ENCODE measurements at regions not wholly inside any gene's neighbourhood (a gene's known extent, or its start where the extent isn't known, plus 50 kb on each side); places are given as distances from the start of the nearest gene placed in this dataset.

DNA sequence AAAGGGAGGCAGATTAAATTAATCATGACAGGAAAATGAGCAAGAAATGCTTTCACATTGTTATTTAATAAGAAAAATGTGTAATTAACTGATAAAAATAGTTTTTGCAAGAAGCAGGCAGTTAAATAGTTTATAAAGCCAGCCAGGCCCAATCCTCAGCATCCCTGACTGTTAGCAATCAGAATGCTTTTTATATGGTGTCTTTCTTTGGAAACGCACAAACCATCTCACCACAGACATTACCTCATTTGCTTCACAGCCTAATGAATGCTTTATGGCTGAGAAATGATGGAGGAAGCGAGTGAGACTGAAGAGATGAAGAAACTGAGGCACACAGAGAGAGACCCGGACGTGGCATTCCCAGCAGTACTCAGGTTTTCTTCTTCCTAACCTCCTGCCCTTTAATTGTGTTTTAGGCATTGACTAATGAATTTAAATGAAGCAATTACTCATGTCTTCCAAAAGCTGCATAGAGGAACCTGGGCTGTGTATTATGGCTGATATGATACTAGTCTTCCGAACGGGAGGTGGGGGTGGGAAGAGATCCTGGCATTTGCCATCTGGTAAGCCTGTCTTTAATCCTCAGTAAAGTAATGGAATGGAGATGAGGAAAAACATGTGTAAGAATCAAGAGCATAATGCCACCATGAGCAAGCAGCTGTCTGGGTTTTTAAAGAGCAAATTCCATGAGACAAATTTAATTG, 116.1 kb upstream of the LMO4 start:
- no peak for TF ChIP-seq FOXM1 (IDR thresholded peaks at IDR 0.05; ENCODE audit: borderline replicate concordance, low read depth)
- TF ChIP-seq, protein P1, sequence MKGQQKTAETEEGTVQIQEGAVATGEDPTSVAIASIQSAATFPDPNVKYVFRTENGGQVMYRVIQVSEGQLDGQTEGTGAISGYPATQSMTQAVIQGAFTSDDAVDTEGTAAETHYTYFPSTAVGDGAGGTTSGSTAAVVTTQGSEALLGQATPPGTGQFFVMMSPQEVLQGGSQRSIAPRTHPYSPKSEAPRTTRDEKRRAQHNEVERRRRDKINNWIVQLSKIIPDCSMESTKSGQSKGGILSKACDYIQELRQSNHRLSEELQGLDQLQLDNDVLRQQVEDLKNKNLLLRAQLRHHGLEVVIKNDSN (IDR thresholded peaks at IDR 0.05), result no peak
- no peak for TF ChIP-seq YY1 (IDR thresholded peaks at IDR 0.05; ENCODE audit: low read depth)
- no peak for TF ChIP-seq TCF12 (IDR thresholded peaks at IDR 0.05; ENCODE audit: low read depth)
- no peak for TF ChIP-seq EP300 (IDR thresholded peaks at IDR 0.05; ENCODE audit: borderline replicate concordance)
- no peak for TF ChIP-seq CEBPB (IDR thresholded peaks at IDR 0.05)
- TF ChIP-seq, protein P2, sequence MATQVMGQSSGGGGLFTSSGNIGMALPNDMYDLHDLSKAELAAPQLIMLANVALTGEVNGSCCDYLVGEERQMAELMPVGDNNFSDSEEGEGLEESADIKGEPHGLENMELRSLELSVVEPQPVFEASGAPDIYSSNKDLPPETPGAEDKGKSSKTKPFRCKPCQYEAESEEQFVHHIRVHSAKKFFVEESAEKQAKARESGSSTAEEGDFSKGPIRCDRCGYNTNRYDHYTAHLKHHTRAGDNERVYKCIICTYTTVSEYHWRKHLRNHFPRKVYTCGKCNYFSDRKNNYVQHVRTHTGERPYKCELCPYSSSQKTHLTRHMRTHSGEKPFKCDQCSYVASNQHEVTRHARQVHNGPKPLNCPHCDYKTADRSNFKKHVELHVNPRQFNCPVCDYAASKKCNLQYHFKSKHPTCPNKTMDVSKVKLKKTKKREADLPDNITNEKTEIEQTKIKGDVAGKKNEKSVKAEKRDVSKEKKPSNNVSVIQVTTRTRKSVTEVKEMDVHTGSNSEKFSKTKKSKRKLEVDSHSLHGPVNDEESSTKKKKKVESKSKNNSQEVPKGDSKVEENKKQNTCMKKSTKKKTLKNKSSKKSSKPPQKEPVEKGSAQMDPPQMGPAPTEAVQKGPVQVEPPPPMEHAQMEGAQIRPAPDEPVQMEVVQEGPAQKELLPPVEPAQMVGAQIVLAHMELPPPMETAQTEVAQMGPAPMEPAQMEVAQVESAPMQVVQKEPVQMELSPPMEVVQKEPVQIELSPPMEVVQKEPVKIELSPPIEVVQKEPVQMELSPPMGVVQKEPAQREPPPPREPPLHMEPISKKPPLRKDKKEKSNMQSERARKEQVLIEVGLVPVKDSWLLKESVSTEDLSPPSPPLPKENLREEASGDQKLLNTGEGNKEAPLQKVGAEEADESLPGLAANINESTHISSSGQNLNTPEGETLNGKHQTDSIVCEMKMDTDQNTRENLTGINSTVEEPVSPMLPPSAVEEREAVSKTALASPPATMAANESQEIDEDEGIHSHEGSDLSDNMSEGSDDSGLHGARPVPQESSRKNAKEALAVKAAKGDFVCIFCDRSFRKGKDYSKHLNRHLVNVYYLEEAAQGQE (IDR thresholded peaks at IDR 0.05; ENCODE audit: low read depth), result no peak
- no peak for TF ChIP-seq TEAD4 (IDR thresholded peaks at IDR 0.05)
- TF ChIP-seq TAF1 (IDR thresholded peaks at IDR 0.05; ENCODE audit: low read depth), result no peak
- TF ChIP-seq RAD21 (IDR thresholded peaks at IDR 0.05; ENCODE audit: low read depth), result no peak
- TF ChIP-seq EGR1 (IDR thresholded peaks at IDR 0.05), result no peak
- TF ChIP-seq, protein P3, sequence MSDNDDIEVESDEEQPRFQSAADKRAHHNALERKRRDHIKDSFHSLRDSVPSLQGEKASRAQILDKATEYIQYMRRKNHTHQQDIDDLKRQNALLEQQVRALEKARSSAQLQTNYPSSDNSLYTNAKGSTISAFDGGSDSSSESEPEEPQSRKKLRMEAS (IDR thresholded peaks at IDR 0.05), result no peak
- no peak for TF ChIP-seq CREB1 (IDR thresholded peaks at IDR 0.05; ENCODE audit: low read depth)
- TF ChIP-seq ZBTB7A (IDR thresholded peaks at IDR 0.05; ENCODE audit: low read depth), result no peak
